BJ (cell line): ENCODE measurements at regions not wholly inside any gene's neighbourhood (a gene's known extent, or its start where the extent isn't known, plus 50 kb on each side); places are given as distances from the start of the nearest gene placed in this dataset.

ENCODE experiments used
- CTCF ChIA-PET: fragments of 350-600 bp; formaldehyde crosslinking; extraction: SDS; loops from one replicate; lab custom pipeline; 2021; ENCODE audit warnings: antibody characterized with exemption, inconsistent platforms; lab: Yijun Ruan, JAX
- POLR2A ChIA-PET: fragments of 300-600 bp; sonication (Branson Sonifier 250); formaldehyde crosslinking; extraction: SDS; loops from one replicate; lab custom pipeline; 2021; ENCODE audit warnings: antibody characterized with exemption; lab: Charles Lee
- DNase-seq: peaks from one replicate; pipeline ENCODE4 v3.0.0-alpha.2; 2011; ENCODE audit warnings: low read depth
- H3K27me3 ChIP-seq: 2 replicates; pipeline ENCODE4 v1.6.0; 2011; ENCODE audit warnings: low read length; ENCODE audit not compliant: control insufficient read depth, insufficient read depth
- H3K36me3 ChIP-seq: 2 replicates; pipeline ENCODE4 v1.5.1; 2011; ENCODE audit warnings: low read length; ENCODE audit not compliant: control insufficient read depth, insufficient read depth
- H3K4me3 ChIP-seq: 2 replicates; pipeline ENCODE4 v1.5.1; 2011; ENCODE audit warnings: low read depth, mild to moderate bottlenecking, control low read depth, low read length
- CTCF ChIP-seq: IDR thresholded peaks from 2 replicates; pipeline ENCODE4 v1.5.1; 2011; ENCODE audit warnings: low read depth, mild to moderate bottlenecking, control low read depth, inconsistent platforms, low read length, moderate library complexity; ENCODE audit not compliant: insufficient read depth

- no peak for DNase-seq
- no peak overlapping the region for H3K4me3 ChIP-seq
- CTCF ChIA-PET, result no interaction called here
- H3K36me3 ChIP-seq, result no peaks in the 10 kb centered on the region
- no peak for TF ChIP-seq CTCF
- POLR2A ChIA-PET, result no interaction called here
- no peaks in the 10 kb centered on the region for H3K27me3 ChIP-seq
Observed at GRCh38 chr3:74328435-74328834, 286.0 kb downstream of the CNTN3 start.

- no peak for TF ChIP-seq CTCF
- CTCF ChIA-PET, result no interaction called here
- POLR2A ChIA-PET, result no interaction called here
Observed at GRCh38 chr3:74315291-74315690, 299.2 kb downstream of the CNTN3 start.

GRCh38 chr3:74314696-74315095, 299.8 kb downstream of the CNTN3 start:
- DNase-seq, result no peak
- Histone ChIP-seq H3K4me3 (no peak overlapping the region), H3K36me3 (no peaks in the 10 kb centered on the region), H3K27me3 (no peaks in the 10 kb centered on the region)
- no peak for TF ChIP-seq CTCF
- ChIA-PET CTCF (no interaction called here), POLR2A (no interaction called here)

More at GRCh38 chr3:74315291-74315690, 299.2 kb downstream of the CNTN3 start:
- no peak for DNase-seq
- no peaks in the 10 kb centered on the region for H3K36me3 ChIP-seq
- no peaks in the 10 kb centered on the region for H3K27me3 ChIP-seq
- H3K4me3 ChIP-seq, result no peak overlapping the region

GRCh38 chr3:74309716-74310115, 304.7 kb downstream of the CNTN3 start:
- ChIA-PET CTCF (interaction anchor here (1.4 kb wide), 1 partner anchor 43 kb away, joined by 4 read pairs; no protein-coding TSS in a partner anchor), POLR2A (no interaction called here)
- DNase-seq, result no peak
- no peak for TF ChIP-seq CTCF
- no peaks in the 10 kb centered on the region for H3K36me3 ChIP-seq
- no peak overlapping the region for H3K4me3 ChIP-seq
- H3K27me3 ChIP-seq, result no peaks in the 10 kb centered on the region

GRCh38 chr3:74304424-74304823, 310.0 kb downstream of the CNTN3 start:
- CTCF ChIA-PET, result no interaction called here
- POLR2A ChIA-PET, result no interaction called here
- no peaks in the 10 kb centered on the region; the same call in 1 of the 2 replicates for H3K36me3 ChIP-seq
- DNase-seq, result no peak
- TF ChIP-seq CTCF, result no peak
- no peak overlapping the region for H3K4me3 ChIP-seq
- no peaks in the 10 kb centered on the region for H3K27me3 ChIP-seq
